Fibroblast of lung (primary cell): ENCODE measurements at regions not wholly inside any gene's neighbourhood (a gene's known extent, or its start where the extent isn't known, plus 50 kb on each side); places are given as distances from the start of the nearest gene placed in this dataset.

Experiments
- DNase-seq, 2 donors: peaks; one replicate each; pipeline versions ENCODE4 v3.0.0 to v3.0.0-alpha.2; 2010; ENCODE audit warnings: low read depth in 2 of 2
- H2AFZ ChIP-seq: 2 replicates; pipeline ENCODE4 v1.5.1; 2012; ENCODE audit warnings: low read length, control low read depth, inconsistent platforms
- H3K27ac ChIP-seq: 2 replicates; pipeline ENCODE4 v1.5.1; 2011; ENCODE audit warnings: low read length, control low read depth; ENCODE audit not compliant: insufficient read depth
- H3K27me3 ChIP-seq: 2 replicates; pipeline ENCODE4 v1.5.1; 2011; ENCODE audit warnings: mild to moderate bottlenecking, low read length; ENCODE audit not compliant: control insufficient read depth, insufficient read depth
- H3K36me3 ChIP-seq: 2 replicates; pipeline ENCODE4 v1.5.1; 2011; ENCODE audit warnings: low read length; ENCODE audit not compliant: control insufficient read depth, insufficient read depth
- H3K4me1 ChIP-seq: 2 replicates; pipeline ENCODE4 v1.5.1; 2011; ENCODE audit warnings: low read length; ENCODE audit not compliant: control insufficient read depth, insufficient read depth; ENCODE audit errors: extremely low read depth
- H3K4me2 ChIP-seq: 2 replicates; pipeline ENCODE4 v1.5.1; 2011; ENCODE audit warnings: low read length, control low read depth; ENCODE audit not compliant: insufficient read depth; ENCODE audit errors: extremely low read depth
- H3K4me3 ChIP-seq, 4 experiments: fragments of 200-600 bp in 1 of 4; sonication (generic) in 1 of 4; replicated peaks in 1 of 4; 2 replicates each; pipeline ENCODE4 v1.5.1; 2011 to 2016; ENCODE audit warnings: low read length in 4 of 4, low read depth in 3 of 4, mild to moderate bottlenecking in 3 of 4, control low read depth in 2 of 4, inconsistent platforms in 1 of 4, mixed read lengths in 1 of 4; ENCODE audit not compliant: insufficient read depth in 1 of 4; ENCODE audit errors: control extremely low read depth in 1 of 4
- H3K79me2 ChIP-seq: 2 replicates; pipeline ENCODE4 v1.5.1; 2012; ENCODE audit warnings: mild to moderate bottlenecking, low read length, inconsistent platforms; ENCODE audit not compliant: control insufficient read depth, insufficient read depth
- H3K9ac ChIP-seq: 2 replicates; pipeline ENCODE4 v1.5.1; 2011; ENCODE audit warnings: mild to moderate bottlenecking, low read length, control low read depth; ENCODE audit not compliant: insufficient read depth
- H3K9me3 ChIP-seq: 2 replicates; pipeline ENCODE4 v1.5.1; 2012; ENCODE audit warnings: low read depth, low read length; ENCODE audit not compliant: control insufficient read depth, insufficient read depth
- H4K20me1 ChIP-seq: 2 replicates; pipeline ENCODE4 v1.5.1; 2011; ENCODE audit warnings: low read length; ENCODE audit not compliant: control insufficient read depth, insufficient read depth; ENCODE audit errors: extremely low read depth
- CTCF ChIP-seq, 2 donors: IDR thresholded peaks in 1 of 2; conservative IDR thresholded peaks in 1 of 2; 1 replicate in 1 of 2; 2 replicates in 1 of 2; pipeline ENCODE4 v1.5.1; 2011 to 2012; ENCODE audit warnings: low read length in 2 of 2, control low read depth in 1 of 2, inconsistent platforms in 1 of 2, low read depth in 1 of 2, mild to moderate bottlenecking in 1 of 2
- EZH2 ChIP-seq: IDR thresholded peaks from 2 replicates; pipeline ENCODE4 v1.5.1; 2012; ENCODE audit warnings: low read length, control low read depth, mild to moderate bottlenecking; ENCODE audit errors: missing control alignments

GRCh38 chr18:46296656-46297055 lies 192.5 kb downstream of the HAUS1 start:
- Histone ChIP-seq H2AFZ (no peak overlapping the region), H3K27ac (no peak overlapping the region), H3K79me2 (no peaks in the 10 kb centered on the region), H4K20me1 (no peaks in the 10 kb centered on the region), H3K27me3 (no peaks in the 10 kb centered on the region), H3K9me3 (no peaks in the 10 kb centered on the region), H3K4me2 (no peak overlapping the region), H3K4me1 (no peaks in the 10 kb centered on the region), H3K36me3 (no peaks in the 10 kb centered on the region), H3K9ac (no peak overlapping the region), H3K4me3 (no peak overlapping the region)
- no peak for TF ChIP-seq EZH2
- TF ChIP-seq CTCF (conservative IDR thresholded peaks at IDR 0.05 in 1 of 2, IDR thresholded peaks at IDR 0.05 in 1 of 2; ENCODE audit: low read depth in 1 of 2, low read length in 2 of 2) = no peak
- DNase-seq = no peak

GRCh38 chr18:46297124-46297523 lies 192.9 kb downstream of the HAUS1 start:
- Histone ChIP-seq H3K27ac (no peak overlapping the region), H3K4me2 (no peak overlapping the region), H2AFZ (no peak overlapping the region), H3K4me1 (no peaks in the 10 kb centered on the region), H4K20me1 (no peaks in the 10 kb centered on the region), H3K36me3 (no peaks in the 10 kb centered on the region), H3K4me3 (no peak overlapping the region), H3K79me2 (no peaks in the 10 kb centered on the region), H3K9ac (no peak overlapping the region), H3K9me3 (no peaks in the 10 kb centered on the region), H3K27me3 (no peaks in the 10 kb centered on the region)
- no peak for DNase-seq
- TF ChIP-seq CTCF (conservative IDR thresholded peaks at IDR 0.05 in 1 of 2, IDR thresholded peaks at IDR 0.05 in 1 of 2; ENCODE audit: low read depth in 1 of 2, low read length in 2 of 2) (no peak), EZH2 (no peak)

- no peak overlapping the region for H3K4me3 ChIP-seq
- H3K9ac ChIP-seq = no peak overlapping the region
- no peaks in the 10 kb centered on the region for H3K9me3 ChIP-seq
- H3K36me3 ChIP-seq = no peaks in the 10 kb centered on the region
- H3K4me1 ChIP-seq = no peaks in the 10 kb centered on the region
- TF ChIP-seq EZH2 = no peak
- no peak for TF ChIP-seq CTCF (conservative IDR thresholded peaks at IDR 0.05 in 1 of 2, IDR thresholded peaks at IDR 0.05 in 1 of 2; ENCODE audit: low read depth in 1 of 2, low read length in 2 of 2)
- H4K20me1 ChIP-seq = no peaks in the 10 kb centered on the region
- H3K4me2 ChIP-seq = no peak overlapping the region
- DNase-seq = peak in 1 of 2 donors; percentile 47
- H3K27me3 ChIP-seq = no peaks in the 10 kb centered on the region
- H3K79me2 ChIP-seq = no peaks in the 10 kb centered on the region
- no peak overlapping the region for H2AFZ ChIP-seq
- H3K27ac ChIP-seq = no peak overlapping the region
These were observed 193.4 kb downstream of the HAUS1 start for GRCh38 chr18:46297621-46298020.
